LNCaP clone FGC (cell line): ENCODE measurements at regions not wholly inside any gene's neighbourhood (a gene's known extent, or its start where the extent isn't known, plus 50 kb on each side); places are given as distances from the start of the nearest gene placed in this dataset.

Source experiments
- DNase-seq: peaks from one replicate; pipeline ENCODE4 v3.0.0-alpha.2; 2011; ENCODE audit warnings: low read depth
- H3K4me3 ChIP-seq: 2 replicates; pipeline ENCODE4 v1.5.1; 2011; ENCODE audit warnings: mild to moderate bottlenecking, low read depth, low read length, control low read depth
- TF ChIP-seq, protein P1 (sequence below): IDR thresholded peaks from 2 replicates; pipeline ENCODE4 v1.5.1; 2012; ENCODE audit warnings: mild to moderate bottlenecking; ENCODE audit not compliant: control insufficient read depth, insufficient read depth; ENCODE audit errors: extremely low read depth

DNA sequence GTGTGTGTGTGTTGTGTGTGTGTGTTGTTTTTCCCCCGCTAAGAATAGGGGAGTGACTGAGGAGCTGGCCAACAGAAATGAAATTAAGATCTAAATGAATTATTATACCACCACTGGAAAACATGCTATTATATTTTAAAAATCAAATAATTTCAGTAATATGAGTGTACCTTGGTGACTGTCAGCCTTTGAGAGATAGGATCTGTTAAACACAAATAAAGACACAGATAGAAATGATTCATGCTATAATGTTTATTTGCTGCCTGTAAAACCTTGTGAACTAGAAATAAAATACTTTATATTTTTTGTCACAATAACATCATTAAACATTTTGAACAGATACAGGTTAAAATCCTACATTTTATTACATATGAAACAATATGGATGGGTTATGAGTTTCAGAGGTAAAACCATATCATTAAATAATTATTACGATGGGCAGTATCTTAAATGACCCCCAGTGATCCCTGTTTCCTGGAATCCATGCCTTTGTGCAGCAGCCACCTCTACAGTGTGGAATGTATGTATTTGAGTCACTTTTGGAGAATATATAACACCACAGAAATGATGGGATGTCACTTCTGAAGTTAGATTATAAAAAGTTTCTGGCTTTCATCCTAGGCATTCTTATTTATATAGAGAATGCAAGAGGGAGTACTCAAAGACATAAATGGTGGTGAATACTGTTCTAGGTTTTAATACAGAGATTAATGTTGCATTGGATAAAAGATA lies 617.2 kb downstream of the CDH18 start:
- H3K4me3 ChIP-seq: no peak overlapping the region
- no peak for DNase-seq
- TF ChIP-seq, protein P1, sequence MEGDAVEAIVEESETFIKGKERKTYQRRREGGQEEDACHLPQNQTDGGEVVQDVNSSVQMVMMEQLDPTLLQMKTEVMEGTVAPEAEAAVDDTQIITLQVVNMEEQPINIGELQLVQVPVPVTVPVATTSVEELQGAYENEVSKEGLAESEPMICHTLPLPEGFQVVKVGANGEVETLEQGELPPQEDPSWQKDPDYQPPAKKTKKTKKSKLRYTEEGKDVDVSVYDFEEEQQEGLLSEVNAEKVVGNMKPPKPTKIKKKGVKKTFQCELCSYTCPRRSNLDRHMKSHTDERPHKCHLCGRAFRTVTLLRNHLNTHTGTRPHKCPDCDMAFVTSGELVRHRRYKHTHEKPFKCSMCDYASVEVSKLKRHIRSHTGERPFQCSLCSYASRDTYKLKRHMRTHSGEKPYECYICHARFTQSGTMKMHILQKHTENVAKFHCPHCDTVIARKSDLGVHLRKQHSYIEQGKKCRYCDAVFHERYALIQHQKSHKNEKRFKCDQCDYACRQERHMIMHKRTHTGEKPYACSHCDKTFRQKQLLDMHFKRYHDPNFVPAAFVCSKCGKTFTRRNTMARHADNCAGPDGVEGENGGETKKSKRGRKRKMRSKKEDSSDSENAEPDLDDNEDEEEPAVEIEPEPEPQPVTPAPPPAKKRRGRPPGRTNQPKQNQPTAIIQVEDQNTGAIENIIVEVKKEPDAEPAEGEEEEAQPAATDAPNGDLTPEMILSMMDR: no peak

DNA sequence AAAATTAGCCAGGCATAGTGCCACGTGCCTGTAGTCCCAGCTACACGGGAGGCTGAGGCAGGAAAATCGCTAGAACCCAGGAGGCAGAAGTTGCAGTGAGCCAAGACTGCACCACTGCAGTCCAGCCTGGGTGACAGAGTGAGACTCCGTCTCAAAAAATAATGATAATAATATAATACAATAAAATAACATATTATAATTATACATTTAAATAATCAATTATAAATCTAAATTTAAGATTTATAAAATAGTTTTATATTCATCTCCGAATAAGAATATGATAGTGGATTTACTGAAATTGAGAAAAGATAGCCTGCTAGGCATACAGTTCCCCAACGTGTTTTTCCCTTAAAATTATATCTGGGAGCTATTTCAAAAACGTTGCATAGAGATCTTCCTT lies 599.6 kb downstream of the CDH18 start:
- H3K4me3 ChIP-seq: no peak overlapping the region
- no peak for DNase-seq

DNA sequence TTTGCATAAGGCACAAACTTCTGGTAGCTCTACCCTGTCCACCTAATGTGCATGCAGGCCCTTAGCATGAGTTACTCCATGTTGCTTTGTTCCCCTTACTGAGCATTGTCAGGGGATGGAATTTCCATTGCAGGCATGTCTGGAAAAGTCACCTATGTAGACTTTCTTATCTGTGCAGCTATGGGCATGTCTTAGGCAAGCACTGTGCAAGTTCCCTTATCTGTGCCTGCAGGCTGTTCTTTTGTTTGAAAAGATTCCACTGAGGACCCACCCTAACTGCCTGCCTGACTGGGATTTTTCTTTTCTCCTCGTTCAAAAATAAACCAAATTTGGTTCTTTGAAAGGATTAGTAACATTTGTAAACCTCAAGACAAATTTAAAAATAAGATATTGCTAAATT lies 587.0 kb downstream of the CDH18 start:
- DNase-seq: no peak
- TF ChIP-seq, protein P1: no peak

More for the DNA sequence above, 599.6 kb downstream of the CDH18 start:
- TF ChIP-seq, protein P1: no peak

DNA sequence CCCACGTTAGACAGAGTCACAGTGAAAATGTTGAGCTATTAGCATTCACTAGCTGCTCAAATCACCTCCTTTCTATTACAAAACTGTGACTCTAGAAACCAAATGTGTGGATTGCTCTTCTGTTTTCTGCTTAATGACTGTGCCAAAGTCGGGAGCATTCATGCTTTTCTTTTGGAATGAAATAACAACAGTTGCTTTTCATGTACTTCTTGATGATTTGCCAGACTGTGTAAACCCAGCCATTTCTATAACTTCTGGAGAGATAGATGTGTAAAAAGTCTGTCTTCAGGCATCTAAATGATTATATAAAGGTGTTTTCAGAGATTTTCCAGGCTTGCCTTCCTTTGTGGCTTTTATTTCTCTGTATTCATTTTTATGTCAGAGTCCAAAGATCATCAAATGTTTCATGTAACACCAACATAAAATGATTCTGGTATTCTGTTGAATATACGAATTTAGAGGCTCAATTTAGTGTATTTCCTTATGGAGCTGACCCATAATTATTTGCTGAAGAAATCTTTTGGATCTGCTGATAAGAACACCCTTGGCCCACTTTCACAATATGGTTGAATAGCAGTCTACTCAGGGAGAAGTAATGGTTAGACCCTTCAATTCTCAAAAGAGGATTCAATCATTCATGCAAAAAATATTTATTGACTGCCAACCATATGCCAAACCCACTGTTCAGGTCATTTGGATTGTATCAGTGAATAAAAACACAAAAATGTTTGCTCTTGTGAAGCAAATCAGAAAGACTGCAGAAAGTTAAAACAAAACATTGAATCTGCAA lies 581.2 kb downstream of the CDH18 start:
- H3K4me3 ChIP-seq: no peak overlapping the region
- TF ChIP-seq, protein P1: no peak
- no peak for DNase-seq

More for the DNA sequence above, 587.0 kb downstream of the CDH18 start:
- H3K4me3 ChIP-seq: no peak overlapping the region

DNA sequence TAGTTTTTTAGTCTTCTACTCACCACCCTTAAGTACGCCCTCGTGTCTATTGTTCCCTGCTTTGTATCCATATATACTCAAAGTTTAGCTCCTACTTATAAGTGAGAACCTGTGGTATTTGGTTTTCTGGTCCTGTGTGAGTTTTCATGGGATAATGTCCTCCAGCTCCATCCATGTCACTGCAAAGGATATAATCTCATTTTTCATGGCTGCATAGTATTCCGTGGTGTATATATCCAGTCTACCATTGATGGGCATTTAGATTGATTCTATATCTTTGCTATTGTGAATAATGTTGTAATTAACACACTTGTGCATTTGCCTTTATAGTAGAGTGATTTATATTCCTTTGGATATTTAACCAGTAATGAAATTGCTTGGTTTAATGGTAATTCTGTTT lies 579.9 kb downstream of the CDH18 start:
- H3K4me3 ChIP-seq: no peak overlapping the region
- DNase-seq: no peak
- TF ChIP-seq, protein P1: no peak

DNA sequence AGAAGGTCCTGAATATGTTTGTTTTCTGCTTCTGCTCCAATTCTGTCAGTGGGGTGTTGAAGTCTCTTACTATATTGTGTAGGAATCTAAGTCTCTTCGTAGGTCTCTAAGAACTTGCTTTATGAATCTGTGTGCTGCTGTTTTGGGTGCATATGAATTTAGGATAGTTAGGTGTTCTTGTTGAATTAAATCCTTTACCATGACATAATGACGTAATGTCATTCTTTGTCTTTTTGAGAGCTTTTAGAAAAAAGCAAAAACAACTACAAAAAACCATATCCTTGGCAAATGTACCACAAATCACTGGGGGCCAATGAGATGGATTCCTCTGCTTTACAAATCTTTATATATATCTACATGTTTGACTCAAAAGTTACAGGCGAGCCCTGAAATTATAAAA lies 576.1 kb downstream of the CDH18 start:
- H3K4me3 ChIP-seq: no peak overlapping the region
- no peak for DNase-seq
- TF ChIP-seq, protein P1: no peak
